GM21390 (cell line): ENCODE measurements at regions not wholly inside any gene's neighbourhood (a gene's known extent, or its start where the extent isn't known, plus 50 kb on each side); places are given as distances from the start of the nearest gene placed in this dataset.
"Not testable (repeated sequence)": the region's sequence is repeated elsewhere in the genome, so short reads cannot be mapped to it uniquely, and the experiment has no call there.

Experiments used
- ATAC-seq: cut with Tn5 transposase; IDR thresholded peaks from one replicate; pipeline ENCODE4 v1.9.1; 2021; ENCODE audit not compliant: unreplicated experiment

GRCh38 chr14:53412819-53413675 lies 259.9 kb upstream of the DDHD1 start:
- no peak for ATAC-seq

DNA sequence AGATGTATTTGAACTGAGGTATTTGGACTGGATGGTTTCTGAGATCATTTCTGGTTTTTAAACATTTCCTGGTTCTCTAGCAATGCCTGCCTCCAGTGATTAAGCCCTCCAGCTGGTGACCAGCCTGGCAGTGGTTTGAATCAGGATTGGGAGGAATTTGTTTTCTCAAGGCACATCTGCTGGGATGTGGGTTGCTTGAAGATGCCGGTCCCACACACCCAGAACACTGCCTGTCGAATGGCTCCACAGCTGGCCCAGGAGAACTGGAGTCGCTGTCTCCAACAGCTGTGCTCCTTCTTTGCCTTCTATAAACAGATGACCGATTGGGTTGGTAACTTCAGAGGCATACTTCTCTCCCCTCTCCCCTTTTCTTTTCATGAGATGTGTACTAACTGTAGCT lies 258.0 kb upstream of the DDHD1 start:
- no peak for ATAC-seq

GRCh38 chr14:53409969-53410368 lies 256.8 kb upstream of the DDHD1 start:
- ATAC-seq = no peak

DNA sequence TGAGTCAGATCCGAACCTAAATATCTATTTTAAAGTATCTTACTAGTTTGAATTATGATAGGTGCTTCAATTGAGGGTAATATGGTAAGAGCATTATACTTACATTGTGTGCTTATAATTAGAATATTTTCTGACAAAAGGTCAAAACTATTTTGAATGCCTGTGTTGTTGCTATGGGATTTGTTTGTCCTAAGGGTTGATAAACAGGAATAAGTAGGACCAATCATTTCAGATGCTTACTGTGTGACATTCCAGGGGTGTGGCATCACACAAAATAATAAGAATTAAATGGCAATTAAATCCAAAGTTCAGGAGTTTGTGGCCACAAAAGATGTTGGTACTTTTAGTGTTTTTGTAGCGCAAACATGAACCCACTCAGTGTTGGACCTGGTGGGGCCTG lies 256.2 kb upstream of the DDHD1 start:
- ATAC-seq = no peak

- no peak for ATAC-seq
Observed at GRCh38 chr14:53408175-53408879, 255.2 kb upstream of the DDHD1 start.

GRCh38 chr14:53406519-53406918 lies 253.4 kb upstream of the DDHD1 start:
- ATAC-seq = no peak

- no peak for ATAC-seq
Observed at GRCh38 chr14:53401646-53402045, 248.5 kb upstream of the DDHD1 start.

- no peak for ATAC-seq
Observed at GRCh38 chr14:53399057-53399456, 245.9 kb upstream of the DDHD1 start.

GRCh38 chr14:53398616-53399015 lies 245.5 kb upstream of the DDHD1 start:
- no peak for ATAC-seq

DNA sequence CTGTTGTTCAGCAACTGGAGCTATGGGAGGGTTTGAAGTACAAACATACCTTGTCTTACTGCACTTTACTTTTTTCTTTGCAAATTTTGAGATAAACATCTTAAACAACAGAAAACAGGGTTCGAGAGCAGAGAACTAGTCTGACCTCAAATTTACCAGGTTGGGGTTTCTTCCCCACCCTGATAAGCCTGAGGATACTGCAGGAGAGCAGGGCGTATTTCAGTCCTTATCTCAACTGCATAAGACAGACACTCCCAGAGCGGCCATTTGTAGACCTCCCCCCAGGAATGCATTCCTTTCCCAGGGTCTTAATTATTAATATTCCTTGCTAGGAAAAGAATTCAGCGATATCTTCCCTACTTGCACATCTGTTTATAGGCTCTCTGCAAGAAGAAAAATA lies 242.1 kb upstream of the DDHD1 start:
- ATAC-seq = not testable (repeated sequence)

DNA sequence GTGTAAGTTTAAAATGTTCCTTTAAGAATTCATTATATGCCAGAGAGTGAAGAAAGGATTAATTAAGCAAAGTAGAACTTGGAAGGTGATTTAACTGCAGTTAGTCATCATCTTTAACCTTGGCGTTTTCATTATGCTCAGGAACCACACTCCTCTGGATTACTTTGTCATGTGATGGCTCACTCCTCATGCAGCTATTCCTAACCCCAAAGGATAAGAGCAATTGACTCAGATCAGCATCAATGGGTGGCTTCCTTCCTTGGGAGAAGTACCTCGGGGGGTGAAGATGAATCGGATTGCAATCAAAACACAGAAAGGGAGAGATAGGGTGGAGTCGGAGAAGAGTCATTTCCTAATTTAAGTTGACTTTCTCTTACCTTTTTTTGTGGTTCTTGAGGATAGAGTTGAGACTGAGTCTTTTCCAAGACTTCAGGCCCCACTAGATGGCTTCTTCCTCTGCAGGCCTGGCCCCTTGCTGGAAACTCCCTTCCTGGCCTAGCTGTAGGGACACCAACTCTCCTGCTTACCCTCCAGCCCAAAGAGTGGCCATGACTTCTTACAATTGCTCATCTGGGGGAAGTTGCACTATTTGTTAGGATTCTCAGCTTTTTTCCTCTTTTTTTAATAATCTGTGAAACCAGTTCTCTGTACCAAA lies 238.6 kb upstream of the DDHD1 start:
- ATAC-seq = no peak

DNA sequence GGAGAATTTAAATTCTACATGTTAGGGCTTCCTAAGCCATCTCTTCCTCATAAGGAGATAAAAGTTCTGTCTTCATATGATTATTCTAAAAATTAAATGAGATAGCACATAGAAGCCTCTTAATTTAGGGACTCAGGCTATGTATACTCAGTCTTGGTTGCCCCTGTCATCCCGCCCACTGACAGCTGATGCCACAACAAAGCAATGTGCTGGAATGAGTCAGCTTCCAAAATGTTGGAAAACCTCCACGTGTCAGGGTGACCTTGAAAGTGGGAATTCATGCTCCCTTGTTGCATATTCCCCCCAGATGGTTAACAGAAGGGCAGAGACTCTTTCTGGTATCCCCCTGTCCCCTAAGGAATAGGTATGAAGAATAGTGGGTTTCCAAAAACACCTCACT lies 238.0 kb upstream of the DDHD1 start:
- no peak for ATAC-seq

- no peak for ATAC-seq
Observed at GRCh38 chr14:53390008-53390407, 236.9 kb upstream of the DDHD1 start.

GRCh38 chr14:53389202-53389601 lies 236.1 kb upstream of the DDHD1 start:
- no peak for ATAC-seq

- no peak for ATAC-seq
Observed at GRCh38 chr14:53386362-53386761, 233.2 kb upstream of the DDHD1 start.

DNA sequence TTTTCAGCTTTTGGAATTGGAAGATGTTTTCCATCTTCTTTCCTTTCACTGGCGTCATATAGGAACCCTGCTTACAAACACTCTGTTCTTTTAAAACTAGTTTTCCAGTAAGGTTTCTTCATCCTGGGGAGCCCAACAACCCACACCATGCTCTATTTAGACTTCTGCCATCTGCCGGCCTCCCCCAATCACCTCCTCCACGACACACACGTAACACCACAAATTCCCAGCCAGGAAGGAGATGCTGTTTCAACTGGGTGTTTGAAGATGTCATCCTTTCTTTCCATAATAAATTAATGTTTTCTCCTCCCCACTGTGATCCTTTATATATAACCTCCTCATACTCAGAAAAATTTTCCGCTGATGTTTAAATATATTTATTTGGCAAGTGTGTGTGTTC lies 231.4 kb upstream of the DDHD1 start:
- ATAC-seq = no peak

DNA sequence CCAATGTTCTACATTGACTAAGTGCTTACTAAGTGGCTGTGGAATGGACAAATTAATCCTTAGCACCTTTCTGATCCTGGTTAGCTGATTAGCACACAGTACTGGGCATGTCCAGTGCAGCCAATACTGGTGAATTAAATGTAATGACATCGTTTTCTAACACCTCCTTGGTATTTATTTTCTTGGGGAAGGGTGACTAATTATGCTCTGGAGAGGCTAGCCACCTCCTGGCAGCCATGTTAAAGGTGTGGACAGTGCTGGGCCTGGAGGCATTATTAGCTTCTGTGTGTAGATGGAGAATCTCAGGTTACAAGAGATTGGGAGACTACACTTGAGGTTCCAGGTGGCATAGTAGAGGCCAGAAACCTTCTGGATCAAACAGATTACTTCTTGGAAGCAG lies 230.9 kb upstream of the DDHD1 start:
- ATAC-seq = no peak

DNA sequence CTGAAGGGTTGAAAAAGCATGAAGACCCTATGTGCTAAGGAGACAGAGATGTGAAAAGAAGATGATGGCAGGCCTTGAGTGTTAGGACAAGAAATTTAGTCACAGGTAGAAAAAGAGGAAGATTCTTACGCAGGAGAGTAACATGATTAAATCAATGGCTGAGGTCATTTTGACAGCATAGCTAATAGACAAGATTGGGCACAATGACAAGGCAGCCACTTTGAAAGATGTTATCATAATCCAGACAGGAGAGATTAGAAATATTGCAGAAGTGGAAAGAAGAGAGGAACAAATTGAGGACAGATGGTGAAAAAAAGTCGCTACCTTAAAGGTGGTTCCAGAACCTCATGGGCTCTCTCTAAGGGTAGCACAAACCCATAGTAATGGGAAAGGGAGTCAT lies 228.8 kb upstream of the DDHD1 start:
- ATAC-seq = no peak

- no peak for ATAC-seq
Observed at GRCh38 chr14:53380867-53381225, 227.7 kb upstream of the DDHD1 start.

DNA sequence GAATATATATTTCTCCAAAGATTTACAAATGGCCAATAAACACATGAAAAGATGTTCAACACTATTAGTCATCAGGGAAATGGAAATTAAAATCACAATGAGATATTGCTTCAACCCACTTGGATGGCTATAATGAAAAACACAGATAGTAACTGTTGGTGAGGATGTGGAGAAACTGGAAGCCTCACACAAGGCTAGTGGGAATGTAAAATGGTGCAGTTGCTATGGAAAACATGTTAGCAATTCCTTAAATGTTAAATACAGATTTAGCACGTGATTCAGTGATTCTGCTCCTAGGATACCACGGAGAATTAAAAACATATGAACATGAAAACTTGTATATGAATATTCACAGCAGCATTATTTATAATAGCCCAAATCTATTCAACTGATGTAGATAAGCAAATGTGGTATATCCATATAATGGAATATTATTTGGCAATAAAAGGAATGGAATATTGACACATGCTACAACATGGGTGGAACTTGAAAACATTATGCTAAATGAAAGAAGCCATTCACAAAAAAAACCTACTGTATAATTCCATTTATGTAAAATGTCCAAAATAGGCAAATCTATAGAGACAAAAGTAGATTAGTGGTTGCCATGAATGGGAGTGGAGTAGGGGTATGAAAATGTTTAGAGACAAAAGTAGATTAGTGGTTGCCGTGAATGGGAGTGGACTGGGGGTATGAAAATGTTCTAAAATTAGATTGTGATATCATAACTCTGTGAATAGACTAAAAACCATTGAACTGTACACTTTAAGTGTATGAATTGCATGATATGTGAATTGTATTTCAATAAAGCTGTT lies 227.1 kb upstream of the DDHD1 start:
- no peak for ATAC-seq

DNA sequence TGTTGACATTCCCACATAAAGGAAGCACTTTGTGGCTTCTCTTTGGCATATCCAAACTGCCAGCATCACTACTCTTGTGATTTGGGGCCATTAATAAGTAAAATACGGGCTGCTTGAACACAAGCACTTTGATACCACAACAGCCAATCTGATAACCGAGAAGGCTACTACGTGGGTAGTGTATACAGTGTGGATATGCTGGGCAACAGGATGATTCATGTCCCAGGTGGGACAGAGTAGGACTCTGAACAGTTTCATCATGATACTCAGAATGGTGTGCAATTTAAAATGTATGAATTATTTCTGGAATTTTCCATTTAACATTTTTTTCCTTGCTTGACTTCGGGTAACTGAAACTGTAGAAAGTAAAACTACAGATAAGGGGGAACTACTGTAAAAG lies 225.0 kb upstream of the DDHD1 start:
- no peak for ATAC-seq
